ENCODE measurements at regions not wholly inside any gene's neighbourhood (a gene's known extent, or its start where the extent isn't known, plus 50 kb on each side); places are given as distances from the start of the nearest gene placed in this dataset.

GRCh38 chr9:26229324-26230054 is 551.2 kb upstream of the TUSC1 start:
- H3K27me3 ChIP-seq (ENCODE audit: insufficient read depth, low read length) = no peaks in the 10 kb centered on the region

GRCh38 chr9:26228273-26228672 is 550.0 kb upstream of the TUSC1 start:
- FAIRE-seq = peak; percentile 26

More at GRCh38 chr9:26229324-26230054, 551.2 kb upstream of the TUSC1 start:
- H3K27ac ChIP-seq (ENCODE audit: low read depth, low read length) = no peak overlapping the region
- no peak overlapping the region for H2AFZ ChIP-seq (ENCODE audit: low read depth, low read length)
- H3K4me1 ChIP-seq (ENCODE audit: insufficient read depth, low read length) = no peaks in the 10 kb centered on the region
- no peak overlapping the region for H3K4me2 ChIP-seq (ENCODE audit: low read length)
- no peaks in the 10 kb centered on the region for H3K9me3 Mint-ChIP-seq (ENCODE audit: unreplicated experiment)
- H3K9me3 ChIP-seq (ENCODE audit: insufficient read depth, low read depth, low read length) = no peaks in the 10 kb centered on the region
- no peak overlapping the region for H3K9ac ChIP-seq (ENCODE audit: low read length)
- peaks cover 4% of the 10 kb centered on the region for H3K4me1 Mint-ChIP-seq (ENCODE audit: low read depth, unreplicated experiment)
- H3K27ac Mint-ChIP-seq (ENCODE audit: unreplicated experiment) = no peak overlapping the region
- H3K79me2 ChIP-seq (ENCODE audit: insufficient read depth, low read length) = no peaks in the 10 kb centered on the region
- FAIRE-seq = no peak
- H3K36me3 Mint-ChIP-seq (ENCODE audit: low read depth, unreplicated experiment) = no peaks in the 10 kb centered on the region
- no peak overlapping the region for H3K4me3 ChIP-seq (ENCODE audit: insufficient read depth, low read depth, low read length)
- no peaks in the 10 kb centered on the region for H3K27me3 Mint-ChIP-seq (ENCODE audit: low read depth, unreplicated experiment)
- no peaks in the 10 kb centered on the region for H4K20me1 ChIP-seq (ENCODE audit: insufficient read depth, low read length)
- H3K4me3 Mint-ChIP-seq (ENCODE audit: unreplicated experiment) = no peak overlapping the region
- TF ChIP-seq EZH2 (IDR thresholded peaks at IDR 0.05; ENCODE audit: insufficient read depth, low read length) = no peak
- no peak for TF ChIP-seq CTCF (IDR thresholded peaks at IDR 0.05; ENCODE audit: insufficient read depth, low read depth, low read length)
- no peaks in the 10 kb centered on the region for H3K36me3 ChIP-seq (ENCODE audit: insufficient read depth, low read length)
- DNase-seq (ENCODE audit: low read depth) = no peak

GRCh38 chr9:26221290-26221689 is 543.0 kb upstream of the TUSC1 start:
- Histone ChIP-seq H3K27me3 (ENCODE audit: insufficient read depth, low read length) (no peaks in the 10 kb centered on the region), H2AFZ (ENCODE audit: low read depth, low read length) (no peak overlapping the region), H3K4me3 (ENCODE audit: insufficient read depth, low read depth, low read length) (no peak overlapping the region), H3K27ac (ENCODE audit: low read depth, low read length) (no peak overlapping the region), H3K4me2 (ENCODE audit: low read length) (no peak overlapping the region), H3K4me1 (ENCODE audit: insufficient read depth, low read length) (no peaks in the 10 kb centered on the region), H3K79me2 (ENCODE audit: insufficient read depth, low read length) (no peaks in the 10 kb centered on the region), H3K9me3 (ENCODE audit: insufficient read depth, low read depth, low read length) (no peaks in the 10 kb centered on the region), H3K9ac (ENCODE audit: low read length) (no peak overlapping the region), H4K20me1 (ENCODE audit: insufficient read depth, low read length) (no peaks in the 10 kb centered on the region), H3K36me3 (ENCODE audit: insufficient read depth, low read length) (no peaks in the 10 kb centered on the region)
- H3K4me1 Mint-ChIP-seq (ENCODE audit: low read depth, unreplicated experiment) = peaks cover 8% of the 10 kb centered on the region
- no peaks in the 10 kb centered on the region for H3K36me3 Mint-ChIP-seq (ENCODE audit: low read depth, unreplicated experiment)
- H3K9me3 Mint-ChIP-seq (ENCODE audit: unreplicated experiment) = no peaks in the 10 kb centered on the region
- no peak overlapping the region for H3K27ac Mint-ChIP-seq (ENCODE audit: unreplicated experiment)
- TF ChIP-seq CTCF (IDR thresholded peaks at IDR 0.05; ENCODE audit: insufficient read depth, low read depth, low read length) = no peak
- FAIRE-seq = no peak
- no peak overlapping the region for H3K4me3 Mint-ChIP-seq (ENCODE audit: unreplicated experiment)
- no peak for DNase-seq (ENCODE audit: low read depth)
- H3K27me3 Mint-ChIP-seq (ENCODE audit: low read depth, unreplicated experiment) = no peaks in the 10 kb centered on the region

More at GRCh38 chr9:26228273-26228672, 550.0 kb upstream of the TUSC1 start:
- H3K9ac ChIP-seq (ENCODE audit: low read length) = no peak overlapping the region
- Mint-ChIP-seq H3K27ac (ENCODE audit: unreplicated experiment) (no peak overlapping the region), H3K4me1 (ENCODE audit: low read depth, unreplicated experiment) (peaks cover 4% of the 10 kb centered on the region), H3K4me3 (ENCODE audit: unreplicated experiment) (no peak overlapping the region), H3K27me3 (ENCODE audit: low read depth, unreplicated experiment) (no peaks in the 10 kb centered on the region), H3K36me3 (ENCODE audit: low read depth, unreplicated experiment) (no peaks in the 10 kb centered on the region), H3K9me3 (ENCODE audit: unreplicated experiment) (no peaks in the 10 kb centered on the region)
- H3K79me2 ChIP-seq (ENCODE audit: insufficient read depth, low read length) = no peaks in the 10 kb centered on the region
- H3K27me3 ChIP-seq (ENCODE audit: insufficient read depth, low read length) = no peaks in the 10 kb centered on the region
- no peak overlapping the region for H2AFZ ChIP-seq (ENCODE audit: low read depth, low read length)
- TF ChIP-seq EZH2 (IDR thresholded peaks at IDR 0.05; ENCODE audit: insufficient read depth, low read length) = no peak
- DNase-seq (ENCODE audit: low read depth) = no peak
- no peaks in the 10 kb centered on the region for H3K36me3 ChIP-seq (ENCODE audit: insufficient read depth, low read length)
- H3K4me1 ChIP-seq (ENCODE audit: insufficient read depth, low read length) = no peaks in the 10 kb centered on the region
- H4K20me1 ChIP-seq (ENCODE audit: insufficient read depth, low read length) = no peaks in the 10 kb centered on the region
- H3K9me3 ChIP-seq (ENCODE audit: insufficient read depth, low read depth, low read length) = no peaks in the 10 kb centered on the region
- no peak overlapping the region for H3K27ac ChIP-seq (ENCODE audit: low read depth, low read length)
- H3K4me3 ChIP-seq (ENCODE audit: insufficient read depth, low read depth, low read length) = no peak overlapping the region
- no peak overlapping the region for H3K4me2 ChIP-seq (ENCODE audit: low read length)
